Mucosa of descending colon (tissue), 3 donors: ENCODE measurements at regions not wholly inside any gene's neighbourhood (a gene's known extent, or its start where the extent isn't known, plus 50 kb on each side); places are given as distances from the start of the nearest gene placed in this dataset.
A peak's percentile ranks its signal among the peaks of the same experiment; 100 is the strongest.

ENCODE experiments used
- ATAC-seq: fragments of 200-7000 bp; cut with Tn5 transposase; one replicate; pipeline ENCODE4 v1.9.1; 2020; ENCODE audit warnings: mild to moderate bottlenecking, moderate library complexity
- DNase-seq, 3 donors: peaks; one replicate each; pipeline ENCODE4 v3.0.0-alpha.2; 2020
- H3K36me3 ChIP-seq: fragments of 200-600 bp; one replicate; pipeline ENCODE4 v1.8.0; 2021; ENCODE audit warnings: low read depth, mild to moderate bottlenecking
- H3K4me1 ChIP-seq: fragments of 200-600 bp; one replicate; pipeline ENCODE4 v1.8.0; 2021; ENCODE audit warnings: low read depth, mild to moderate bottlenecking
- H3K4me3 ChIP-seq: fragments of 200-600 bp; one replicate; pipeline ENCODE4 v1.8.0; 2021; ENCODE audit warnings: mild to moderate bottlenecking
- H3K9me3 ChIP-seq: fragments of 200-600 bp; one replicate; pipeline ENCODE4 v1.8.0; 2021; ENCODE audit warnings: mild to moderate bottlenecking
- intact Hi-C, 2 donors: fragments of 100-400 bp; cut with DNase I in 1 of 2; cut with micrococcal nuclease in 1 of 2; formaldehyde crosslinking; loops; one replicate each; pipeline versions ENCODE4 v1.11.0 to v1.11.1; 2022; cut with DNase I, micrococcal nuclease
- TF ChIP-seq, protein P1 (sequence below): fragments of 200-600 bp; IDR thresholded peaks from one replicate; pipeline ENCODE4 v1.8.0; 2022; ENCODE audit warnings: antibody characterized with exemption, mild to moderate bottlenecking
- donor health status: DM: no; HTN: no; CAD: no; lungs with moderate emphysema.
- donor health status: DM: no; HTN: no; CAD: no.
- donor health status: DM: no; HTN: yes; CAD: no.

DNA sequence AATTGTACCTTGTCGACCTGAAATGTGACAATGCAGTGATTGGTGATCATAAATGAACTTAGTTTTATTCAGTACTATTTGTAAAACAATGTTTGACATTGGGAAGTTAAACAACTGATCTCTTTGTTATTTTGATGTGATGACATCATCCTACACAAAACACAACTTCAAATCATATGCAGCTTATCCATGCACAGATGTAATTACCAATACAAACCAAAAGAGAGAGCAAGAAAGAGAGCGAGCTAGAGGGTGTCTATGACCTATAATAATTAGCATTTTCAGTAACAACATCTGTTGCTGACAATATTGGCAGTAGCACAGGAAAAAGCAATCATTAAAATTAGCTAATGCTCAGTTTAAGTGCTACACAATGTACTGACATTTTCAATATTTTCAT lies 320.9 kb downstream of the UTRN start:
- ATAC-seq (no peak), DNase-seq (no peak)
- TF ChIP-seq, protein P1, sequence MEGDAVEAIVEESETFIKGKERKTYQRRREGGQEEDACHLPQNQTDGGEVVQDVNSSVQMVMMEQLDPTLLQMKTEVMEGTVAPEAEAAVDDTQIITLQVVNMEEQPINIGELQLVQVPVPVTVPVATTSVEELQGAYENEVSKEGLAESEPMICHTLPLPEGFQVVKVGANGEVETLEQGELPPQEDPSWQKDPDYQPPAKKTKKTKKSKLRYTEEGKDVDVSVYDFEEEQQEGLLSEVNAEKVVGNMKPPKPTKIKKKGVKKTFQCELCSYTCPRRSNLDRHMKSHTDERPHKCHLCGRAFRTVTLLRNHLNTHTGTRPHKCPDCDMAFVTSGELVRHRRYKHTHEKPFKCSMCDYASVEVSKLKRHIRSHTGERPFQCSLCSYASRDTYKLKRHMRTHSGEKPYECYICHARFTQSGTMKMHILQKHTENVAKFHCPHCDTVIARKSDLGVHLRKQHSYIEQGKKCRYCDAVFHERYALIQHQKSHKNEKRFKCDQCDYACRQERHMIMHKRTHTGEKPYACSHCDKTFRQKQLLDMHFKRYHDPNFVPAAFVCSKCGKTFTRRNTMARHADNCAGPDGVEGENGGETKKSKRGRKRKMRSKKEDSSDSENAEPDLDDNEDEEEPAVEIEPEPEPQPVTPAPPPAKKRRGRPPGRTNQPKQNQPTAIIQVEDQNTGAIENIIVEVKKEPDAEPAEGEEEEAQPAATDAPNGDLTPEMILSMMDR = no peak
- Histone ChIP-seq H3K4me3 (no peak overlapping the region), H3K4me1 (no peaks in the 10 kb centered on the region), H3K9me3 (no peaks in the 10 kb centered on the region), H3K36me3 (no peaks in the 10 kb centered on the region)
- intact Hi-C loops = no loop called here

DNA sequence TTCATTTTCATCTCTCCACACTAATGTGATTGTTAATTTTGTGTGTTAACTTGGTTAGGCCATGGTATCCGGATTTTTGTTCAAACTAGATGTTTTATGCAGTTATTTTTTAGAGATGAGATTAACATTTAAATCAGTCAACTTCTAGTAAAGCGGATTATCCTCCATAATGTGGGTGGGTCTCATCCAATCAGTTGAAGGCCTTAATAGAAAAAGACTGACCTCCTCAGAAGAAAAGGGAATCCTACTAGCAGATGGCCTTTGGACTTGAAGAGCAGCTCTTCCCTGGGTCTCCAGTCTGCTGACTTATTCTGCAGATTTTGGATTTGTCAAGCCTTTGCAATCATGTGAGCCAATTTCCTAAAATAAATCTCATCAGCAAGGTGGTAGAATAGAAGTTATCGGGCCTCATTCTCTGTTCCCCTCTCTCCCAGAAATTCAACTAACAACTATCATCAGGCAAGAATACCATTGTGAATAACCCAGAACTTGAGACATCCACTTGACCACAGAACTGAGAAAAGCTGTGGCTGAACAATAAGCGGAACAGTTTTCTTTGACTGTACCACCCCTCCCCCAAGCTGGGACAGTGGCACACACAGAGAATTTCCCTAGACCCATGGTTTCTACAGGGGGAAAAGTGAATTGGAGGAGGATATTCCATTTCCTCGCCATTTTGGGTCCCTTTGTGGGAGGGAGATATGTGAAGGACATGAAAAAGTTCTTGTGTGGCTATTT lies 323.0 kb downstream of the UTRN start:
- DNase-seq = peak in 1 of 3 donors; percentile 19
- Histone ChIP-seq H3K36me3 (no peaks in the 10 kb centered on the region), H3K4me3 (no peak overlapping the region), H3K4me1 (no peaks in the 10 kb centered on the region), H3K9me3 (no peaks in the 10 kb centered on the region)
- TF ChIP-seq, protein P1 = no peak
- intact Hi-C loops = no loop called here
- peak; percentile 22 for ATAC-seq

DNA sequence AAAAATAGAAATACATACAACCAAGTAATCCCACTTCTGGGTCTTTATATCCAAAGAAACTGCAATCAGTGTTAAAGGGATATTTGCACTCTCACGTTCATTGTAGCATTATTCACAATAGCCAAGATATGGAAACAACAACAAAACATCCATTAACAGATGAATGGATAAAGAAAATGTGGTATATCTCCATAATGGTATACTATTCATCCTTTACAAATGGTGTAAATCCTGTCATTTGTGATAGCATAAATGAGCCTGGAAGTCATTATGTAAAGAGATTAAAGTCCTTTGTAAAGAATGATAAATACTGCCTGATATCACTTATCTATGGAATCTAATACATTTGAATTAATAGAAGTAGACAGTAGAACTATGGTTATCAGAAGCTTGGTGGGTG lies 327.7 kb downstream of the UTRN start:
- DNase-seq (no peak), ATAC-seq (no peak)
- intact Hi-C loops = no loop called here
- TF ChIP-seq, protein P1 = no peak
- Histone ChIP-seq H3K4me3 (no peak overlapping the region), H3K4me1 (no peaks in the 10 kb centered on the region), H3K9me3 (no peaks in the 10 kb centered on the region), H3K36me3 (no peaks in the 10 kb centered on the region)

DNA sequence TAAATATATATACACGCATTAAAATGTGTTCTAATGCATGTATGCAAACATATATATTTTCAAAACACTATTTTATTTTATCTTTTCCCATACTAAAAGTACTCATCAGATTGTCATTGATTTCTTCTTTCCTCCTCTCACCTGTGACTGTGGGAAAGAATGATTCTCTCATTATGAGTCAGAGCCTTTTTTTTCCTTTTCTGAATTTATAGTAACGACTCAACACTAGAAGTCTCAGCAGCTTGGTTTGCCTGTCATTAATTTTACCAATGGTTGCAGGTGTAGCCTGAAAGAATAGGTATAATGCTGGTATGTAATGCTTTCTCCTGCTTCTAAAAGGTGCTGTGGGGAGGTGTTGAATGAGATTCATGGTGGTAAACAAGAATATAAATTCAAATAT lies 328.7 kb downstream of the UTRN start:
- Histone ChIP-seq H3K4me1 (no peaks in the 10 kb centered on the region), H3K36me3 (no peaks in the 10 kb centered on the region)
- intact Hi-C loops = no loop called here

DNA sequence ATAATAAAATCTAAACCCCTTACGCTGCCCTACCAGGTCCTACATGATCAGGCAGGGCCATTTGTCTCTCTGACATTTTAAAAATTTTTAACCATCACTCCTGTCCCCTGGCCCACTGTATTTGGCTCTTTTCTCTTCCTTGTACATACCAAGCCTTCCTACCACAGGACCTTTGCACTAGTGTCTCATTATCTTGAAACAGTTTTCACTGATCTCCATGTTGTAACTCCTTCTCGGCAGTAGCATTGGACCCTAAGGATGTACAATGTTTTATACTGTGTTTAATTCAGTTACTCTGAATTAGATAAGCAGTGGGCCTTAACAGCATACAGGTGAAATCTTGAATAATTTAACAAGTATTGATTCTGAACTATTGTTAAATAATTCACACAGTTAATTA lies 330.7 kb downstream of the UTRN start:
- DNase-seq (no peak), ATAC-seq (no peak)
- Histone ChIP-seq H3K4me3 (no peak overlapping the region), H3K9me3 (no peaks in the 10 kb centered on the region), H3K36me3 (no peaks in the 10 kb centered on the region), H3K4me1 (no peaks in the 10 kb centered on the region)
- intact Hi-C loops = no loop called here
- TF ChIP-seq, protein P1 = no peak

More for the DNA sequence above, 328.7 kb downstream of the UTRN start:
- H3K4me3 ChIP-seq = no peak overlapping the region
- ATAC-seq (no peak), DNase-seq (no peak)
- H3K9me3 ChIP-seq = no peaks in the 10 kb centered on the region
- TF ChIP-seq, protein P1 = no peak

DNA sequence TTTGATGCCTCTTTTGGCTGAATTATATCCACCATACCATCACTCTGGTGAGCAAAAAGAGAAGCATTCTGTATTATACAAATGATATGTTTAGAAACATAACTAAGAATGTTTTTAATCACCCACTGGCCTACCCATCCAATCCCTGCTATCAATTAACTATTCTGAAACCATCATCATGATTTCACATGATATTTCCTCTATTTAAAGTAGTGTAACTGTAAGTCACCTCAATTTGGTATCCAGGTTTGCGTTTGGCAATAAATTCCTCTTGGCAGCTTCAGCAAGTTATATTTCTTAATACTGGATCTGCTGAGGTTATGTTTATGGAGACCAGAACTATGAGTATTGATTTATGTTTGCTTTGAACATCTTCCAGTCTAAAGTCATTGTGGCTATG lies 332.1 kb downstream of the UTRN start:
- TF ChIP-seq, protein P1 = no peak
- ATAC-seq (no peak), DNase-seq (no peak)
- Histone ChIP-seq H3K36me3 (no peaks in the 10 kb centered on the region), H3K4me1 (no peaks in the 10 kb centered on the region), H3K4me3 (no peak overlapping the region), H3K9me3 (no peaks in the 10 kb centered on the region)
- intact Hi-C loops = no loop called here
